ENCODE measurements at regions not wholly inside any gene's neighbourhood (a gene's known extent, or its start where the extent isn't known, plus 50 kb on each side); places are given as distances from the start of the nearest gene placed in this dataset.

DNA sequence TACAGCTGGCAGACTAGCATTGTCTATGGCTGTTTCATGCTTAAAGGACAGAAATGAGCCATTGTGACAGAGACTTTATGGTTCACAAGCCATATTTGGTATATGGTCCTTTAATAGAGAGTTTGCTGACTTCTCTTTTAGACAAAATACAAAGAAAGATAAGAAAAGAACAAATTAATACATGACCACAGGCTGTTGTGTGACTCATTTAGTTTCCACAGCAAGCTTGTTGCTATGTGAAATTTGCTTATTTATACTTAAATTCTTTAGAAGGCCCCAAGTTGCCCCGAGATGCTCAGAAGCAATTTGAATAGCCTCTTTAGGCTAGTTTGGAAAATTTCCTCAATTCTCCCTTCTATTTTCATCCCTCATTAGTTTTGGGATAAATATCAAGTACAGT, 315.3 kb upstream of the RPS23 start:
- no peak for TF ChIP-seq POLR2A (IDR thresholded peaks at IDR 0.05; ENCODE audit: control extremely low read depth in 1 of 2, low read depth in 2 of 2, low read length in 2 of 2)
- TF ChIP-seq, protein P1, sequence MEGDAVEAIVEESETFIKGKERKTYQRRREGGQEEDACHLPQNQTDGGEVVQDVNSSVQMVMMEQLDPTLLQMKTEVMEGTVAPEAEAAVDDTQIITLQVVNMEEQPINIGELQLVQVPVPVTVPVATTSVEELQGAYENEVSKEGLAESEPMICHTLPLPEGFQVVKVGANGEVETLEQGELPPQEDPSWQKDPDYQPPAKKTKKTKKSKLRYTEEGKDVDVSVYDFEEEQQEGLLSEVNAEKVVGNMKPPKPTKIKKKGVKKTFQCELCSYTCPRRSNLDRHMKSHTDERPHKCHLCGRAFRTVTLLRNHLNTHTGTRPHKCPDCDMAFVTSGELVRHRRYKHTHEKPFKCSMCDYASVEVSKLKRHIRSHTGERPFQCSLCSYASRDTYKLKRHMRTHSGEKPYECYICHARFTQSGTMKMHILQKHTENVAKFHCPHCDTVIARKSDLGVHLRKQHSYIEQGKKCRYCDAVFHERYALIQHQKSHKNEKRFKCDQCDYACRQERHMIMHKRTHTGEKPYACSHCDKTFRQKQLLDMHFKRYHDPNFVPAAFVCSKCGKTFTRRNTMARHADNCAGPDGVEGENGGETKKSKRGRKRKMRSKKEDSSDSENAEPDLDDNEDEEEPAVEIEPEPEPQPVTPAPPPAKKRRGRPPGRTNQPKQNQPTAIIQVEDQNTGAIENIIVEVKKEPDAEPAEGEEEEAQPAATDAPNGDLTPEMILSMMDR (IDR thresholded peaks at IDR 0.05; ENCODE audit: control extremely low read depth in 1 of 3, insufficient read depth in 1 of 3, low read depth in 1 of 3, low read length in 3 of 3) = no peak

All from H1 (cell line).